ENCODE measurements at regions not wholly inside any gene's neighbourhood (a gene's known extent, or its start where the extent isn't known, plus 50 kb on each side); places are given as distances from the start of the nearest gene placed in this dataset.

- intact Hi-C loops (cut with DNase I), result no loop called here
- no peaks in the 10 kb centered on the region for H3K27me3 ChIP-seq (ENCODE audit: control insufficient read depth, insufficient read depth, low read length)
- H3K36me3 ChIP-seq (ENCODE audit: control insufficient read depth in 2 of 3, insufficient read depth in 3 of 3, low read length in 3 of 3), result no peaks in the 10 kb centered on the region
- no peaks in the 10 kb centered on the region for H3K9me3 ChIP-seq (ENCODE audit: control insufficient read depth in 2 of 3, insufficient read depth in 1 of 3, low read length in 3 of 3)
- FAIRE-seq, result peak; percentile 68
- no peak overlapping the region for H3K9ac ChIP-seq (ENCODE audit: low read length in 3 of 3)
- TF ChIP-seq CTCF (IDR thresholded peaks at IDR 0.05; ENCODE audit: borderline replicate concordance, extremely low read depth, insufficient read depth), result no peak
- DNase-seq, result no peak
- H3K27ac ChIP-seq (ENCODE audit: low read depth in 2 of 2, low read length in 2 of 2), result no peak overlapping the region
- H3K4me3 ChIP-seq (ENCODE audit: low read length in 3 of 3), result no peak overlapping the region
- no peaks in the 10 kb centered on the region for H3K4me1 ChIP-seq (ENCODE audit: control insufficient read depth in 2 of 3, insufficient read depth in 2 of 3, low read depth in 1 of 3, low read length in 3 of 3)
Observed at GRCh38 chrX:5702890-5703289, 525.8 kb downstream of the NLGN4X start.

DNA sequence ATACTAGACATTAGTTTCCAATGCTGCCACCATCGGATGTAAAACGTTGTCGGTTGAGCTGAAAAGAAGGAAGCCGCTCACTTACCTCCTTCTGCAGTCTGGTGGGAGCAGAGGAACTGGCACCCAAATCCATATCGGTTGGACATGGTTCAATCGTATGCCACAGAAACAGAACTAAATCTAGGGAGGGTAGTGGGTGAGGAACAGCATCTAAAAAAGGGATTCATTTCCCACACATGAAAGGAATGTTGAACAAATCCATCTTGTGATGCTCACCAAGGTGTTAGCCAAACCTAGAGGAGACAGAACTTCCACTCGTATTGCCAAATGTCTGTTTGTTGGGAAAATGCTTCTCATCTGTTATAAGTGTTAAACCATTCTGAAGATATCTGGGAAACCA lies 532.7 kb downstream of the NLGN4X start:
- Histone ChIP-seq H3K9me3 (ENCODE audit: control insufficient read depth in 2 of 3, insufficient read depth in 1 of 3, low read length in 3 of 3) (no peaks in the 10 kb centered on the region), H3K4me3 (ENCODE audit: low read length in 3 of 3) (no peak overlapping the region), H3K27ac (ENCODE audit: low read depth in 2 of 2, low read length in 2 of 2) (no peak overlapping the region), H3K9ac (ENCODE audit: low read length in 3 of 3) (no peak overlapping the region), H3K4me1 (ENCODE audit: control insufficient read depth in 2 of 3, insufficient read depth in 2 of 3, low read depth in 1 of 3, low read length in 3 of 3) (no peaks in the 10 kb centered on the region), H3K36me3 (ENCODE audit: control insufficient read depth in 2 of 3, insufficient read depth in 3 of 3, low read length in 3 of 3) (no peaks in the 10 kb centered on the region), H3K27me3 (ENCODE audit: control insufficient read depth, insufficient read depth, low read length) (no peaks in the 10 kb centered on the region)
- no peak for FAIRE-seq
- intact Hi-C loops (cut with DNase I), result no loop called here
- no peak for DNase-seq
- no peak for TF ChIP-seq CTCF (IDR thresholded peaks at IDR 0.05; ENCODE audit: borderline replicate concordance, extremely low read depth, insufficient read depth)

- Histone ChIP-seq H3K9me3 (ENCODE audit: control insufficient read depth in 2 of 3, insufficient read depth in 1 of 3, low read length in 3 of 3) (no peaks in the 10 kb centered on the region), H3K36me3 (ENCODE audit: control insufficient read depth in 2 of 3, insufficient read depth in 3 of 3, low read length in 3 of 3) (no peaks in the 10 kb centered on the region), H3K9ac (ENCODE audit: low read length in 3 of 3) (no peak overlapping the region), H3K27me3 (ENCODE audit: control insufficient read depth, insufficient read depth, low read length) (no peaks in the 10 kb centered on the region), H3K4me1 (ENCODE audit: control insufficient read depth in 2 of 3, insufficient read depth in 2 of 3, low read depth in 1 of 3, low read length in 3 of 3) (no peaks in the 10 kb centered on the region), H3K27ac (ENCODE audit: low read depth in 2 of 2, low read length in 2 of 2) (no peak overlapping the region), H3K4me3 (ENCODE audit: low read length in 3 of 3) (no peak overlapping the region)
- DNase-seq, result no peak
- intact Hi-C loops (cut with DNase I), result no loop called here
- TF ChIP-seq CTCF (IDR thresholded peaks at IDR 0.05; ENCODE audit: borderline replicate concordance, extremely low read depth, insufficient read depth), result no peak
- FAIRE-seq, result no peak
Observed at GRCh38 chrX:5683996-5684395, 544.7 kb downstream of the NLGN4X start.

- no peak overlapping the region for H3K4me3 ChIP-seq (ENCODE audit: low read length in 3 of 3)
- H3K27me3 ChIP-seq (ENCODE audit: control insufficient read depth, insufficient read depth, low read length), result no peaks in the 10 kb centered on the region
- no peak for FAIRE-seq
- no peaks in the 10 kb centered on the region for H3K36me3 ChIP-seq (ENCODE audit: control insufficient read depth in 2 of 3, insufficient read depth in 3 of 3, low read length in 3 of 3)
- H3K27ac ChIP-seq (ENCODE audit: low read depth in 2 of 2, low read length in 2 of 2), result no peak overlapping the region
- no peak for TF ChIP-seq CTCF (IDR thresholded peaks at IDR 0.05; ENCODE audit: borderline replicate concordance, extremely low read depth, insufficient read depth)
- H3K9ac ChIP-seq (ENCODE audit: low read length in 3 of 3), result no peak overlapping the region
- intact Hi-C loops (cut with DNase I), result no loop called here
- DNase-seq, result peak in 1 of 5 donors; percentile 19
- no peaks in the 10 kb centered on the region for H3K9me3 ChIP-seq (ENCODE audit: control insufficient read depth in 2 of 3, insufficient read depth in 1 of 3, low read length in 3 of 3)
- H3K4me1 ChIP-seq (ENCODE audit: control insufficient read depth in 2 of 3, insufficient read depth in 2 of 3, low read depth in 1 of 3, low read length in 3 of 3), result no peaks in the 10 kb centered on the region
Observed at GRCh38 chrX:5681159-5681558, 547.5 kb downstream of the NLGN4X start.
